ENCODE measurements at regions not wholly inside any gene's neighbourhood (a gene's known extent, or its start where the extent isn't known, plus 50 kb on each side); places are given as distances from the start of the nearest gene placed in this dataset.

GRCh38 chr5:142475102-142475513, 150.3 kb upstream of the SPRY4 start:
- no peak for DNase-seq (ENCODE audit: low read depth in 2 of 2)

- DNase-seq (ENCODE audit: low read depth in 2 of 2), result no peak
Measured at GRCh38 chr5:142474431-142475094, 149.7 kb upstream of the SPRY4 start.

- DNase-seq (ENCODE audit: low read depth in 2 of 2), result no peak
Measured at GRCh38 chr5:142473038-142473437, 148.2 kb upstream of the SPRY4 start.

- DNase-seq (ENCODE audit: low read depth in 2 of 2), result peak; percentile 85 to 88
Measured at GRCh38 chr5:142472306-142472951, 147.6 kb upstream of the SPRY4 start.

- peak in 1 of 2 donors; percentile 26 for DNase-seq (ENCODE audit: low read depth in 2 of 2)
Measured at GRCh38 chr5:142466195-142466971, 141.6 kb upstream of the SPRY4 start.

- no peak for DNase-seq (ENCODE audit: low read depth in 2 of 2)
Measured at GRCh38 chr5:142465476-142465875, 140.7 kb upstream of the SPRY4 start.

- DNase-seq (ENCODE audit: low read depth in 2 of 2), result no peak
Measured at GRCh38 chr5:142463904-142464303, 139.1 kb upstream of the SPRY4 start.

- no peak for DNase-seq (ENCODE audit: low read depth in 2 of 2)
Measured at GRCh38 chr5:142461028-142461590, 136.3 kb upstream of the SPRY4 start.

- no peak for DNase-seq (ENCODE audit: low read depth in 2 of 2)
Measured at GRCh38 chr5:142459209-142459608, 134.4 kb upstream of the SPRY4 start.

- DNase-seq (ENCODE audit: low read depth in 2 of 2), result no peak
Measured at GRCh38 chr5:142455856-142456255, 131.0 kb upstream of the SPRY4 start.

- DNase-seq (ENCODE audit: low read depth in 2 of 2), result no peak
Measured at GRCh38 chr5:142453932-142454331, 129.1 kb upstream of the SPRY4 start.

GRCh38 chr5:142450419-142450818, 125.6 kb upstream of the SPRY4 start:
- DNase-seq (ENCODE audit: low read depth in 2 of 2), result no peak

GRCh38 chr5:142447887-142448286, 123.1 kb upstream of the SPRY4 start:
- DNase-seq (ENCODE audit: low read depth in 2 of 2), result no peak

- DNase-seq (ENCODE audit: low read depth in 2 of 2), result no peak
Measured at GRCh38 chr5:142446960-142447279, 122.1 kb upstream of the SPRY4 start.

GRCh38 chr5:142446131-142446959, 121.5 kb upstream of the SPRY4 start:
- peak in 1 of 2 donors; percentile 57 for DNase-seq (ENCODE audit: low read depth in 2 of 2)

GRCh38 chr5:142445266-142445665, 120.4 kb upstream of the SPRY4 start:
- DNase-seq (ENCODE audit: low read depth in 2 of 2), result peak in 1 of 2 donors; percentile 62

- no peak for DNase-seq (ENCODE audit: low read depth in 2 of 2)
Measured at GRCh38 chr5:142441616-142442015, 116.8 kb upstream of the SPRY4 start.

- DNase-seq (ENCODE audit: low read depth in 2 of 2), result no peak
Measured at GRCh38 chr5:142439207-142439860, 114.5 kb upstream of the SPRY4 start.

GRCh38 chr5:142438573-142438972, 113.8 kb upstream of the SPRY4 start:
- no peak for DNase-seq (ENCODE audit: low read depth in 2 of 2)

GRCh38 chr5:142437563-142437962, 112.7 kb upstream of the SPRY4 start:
- peak in 1 of 2 donors; percentile 30 for DNase-seq (ENCODE audit: low read depth in 2 of 2)

Measured in dermis microvascular lymphatic vessel endothelial cell (primary cell).